Esophagus mucosa (tissue), 1 donor: ENCODE measurements at regions not wholly inside any gene's neighbourhood (a gene's known extent, or its start where the extent isn't known, plus 50 kb on each side); places are given as distances from the start of the nearest gene placed in this dataset.
"Not testable (repeated sequence)": the region's sequence is repeated elsewhere in the genome, so short reads cannot be mapped to it uniquely, and the experiment has no call there.

ENCODE experiments used
- ATAC-seq: fragments of 200-7000 bp; cut with Tn5 transposase; one replicate; pipeline ENCODE4 v1.9.1; 2020
- donor health status: DM: yes; HTN: yes; CAD: no.

DNA sequence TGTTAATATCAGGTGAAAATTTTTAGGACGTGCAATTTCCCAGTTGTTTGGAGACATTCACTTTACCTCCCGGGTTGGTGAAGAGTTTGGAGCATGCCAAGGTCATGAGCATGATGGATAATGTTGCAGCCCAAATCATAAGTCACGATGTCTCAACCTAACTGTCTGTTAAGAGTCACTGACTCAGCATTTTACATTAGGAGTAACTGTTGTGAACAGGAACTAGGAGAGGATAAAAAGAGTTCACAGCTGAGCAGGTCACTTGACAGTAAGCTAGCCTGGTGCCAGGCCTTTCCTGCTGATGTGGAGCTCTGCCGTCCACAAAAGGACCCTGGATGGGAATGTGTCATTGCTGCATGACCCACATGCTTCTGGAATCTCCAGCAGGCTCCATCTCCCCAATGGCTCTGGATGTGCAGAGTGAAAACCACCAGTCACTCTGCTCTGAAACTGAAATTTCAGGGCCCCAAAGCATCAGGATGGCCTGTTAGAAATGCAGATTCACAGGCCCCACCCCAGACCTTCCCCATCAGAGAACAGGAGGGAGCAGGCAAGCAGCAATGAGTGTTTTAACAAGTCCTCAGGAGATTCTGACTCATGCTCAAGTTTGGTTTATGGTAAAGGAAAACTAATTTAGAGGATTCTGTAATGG lies 371.6 kb upstream of the MAF start:
- ATAC-seq, result peak; percentile 45

- ATAC-seq, result no peak
Measured at GRCh38 chr16:79971237-79971572, 370.7 kb upstream of the MAF start.

- ATAC-seq, result no peak
Measured at GRCh38 chr16:79970551-79971236, 370.2 kb upstream of the MAF start.

DNA sequence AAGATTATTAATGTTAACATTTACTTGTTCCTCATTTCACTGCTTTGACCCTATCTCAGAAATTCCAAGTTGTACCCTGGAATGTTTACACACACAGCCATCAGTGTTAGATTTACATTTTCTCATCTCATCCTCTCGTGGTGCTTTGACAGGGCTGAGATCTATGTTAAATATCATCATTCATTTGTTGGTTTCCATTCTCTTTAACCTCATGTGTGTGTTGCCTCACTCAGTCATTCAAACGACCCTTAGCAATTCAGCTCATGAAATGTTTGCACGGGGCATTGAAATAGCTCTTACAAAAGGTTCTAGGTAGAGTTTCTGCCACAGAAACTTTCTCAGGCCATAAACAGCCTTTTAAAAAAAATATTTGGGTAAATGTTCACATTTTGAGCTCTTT lies 369.6 kb upstream of the MAF start:
- ATAC-seq, result no peak

- ATAC-seq, result no peak
Measured at GRCh38 chr16:79969458-79969857, 368.9 kb upstream of the MAF start.

DNA sequence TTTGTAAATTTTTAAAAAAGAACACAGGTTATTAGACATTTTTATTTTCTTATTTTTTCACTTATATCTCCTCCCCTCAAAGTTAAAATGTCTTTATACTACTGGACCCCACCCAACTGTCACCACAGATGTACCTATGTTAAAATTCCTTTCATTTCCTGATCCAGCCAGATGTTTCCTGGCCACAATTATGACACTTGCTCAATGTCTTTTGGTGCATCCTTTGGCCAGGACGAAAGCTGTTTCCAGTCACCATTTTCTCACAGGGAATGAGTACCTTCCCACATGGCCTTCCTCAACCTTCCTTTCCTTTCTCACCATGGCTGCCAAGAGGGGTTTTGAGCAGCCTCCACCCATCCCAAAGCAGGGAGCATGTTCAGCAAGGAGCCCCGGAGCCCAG lies 365.7 kb upstream of the MAF start:
- ATAC-seq, result no peak

DNA sequence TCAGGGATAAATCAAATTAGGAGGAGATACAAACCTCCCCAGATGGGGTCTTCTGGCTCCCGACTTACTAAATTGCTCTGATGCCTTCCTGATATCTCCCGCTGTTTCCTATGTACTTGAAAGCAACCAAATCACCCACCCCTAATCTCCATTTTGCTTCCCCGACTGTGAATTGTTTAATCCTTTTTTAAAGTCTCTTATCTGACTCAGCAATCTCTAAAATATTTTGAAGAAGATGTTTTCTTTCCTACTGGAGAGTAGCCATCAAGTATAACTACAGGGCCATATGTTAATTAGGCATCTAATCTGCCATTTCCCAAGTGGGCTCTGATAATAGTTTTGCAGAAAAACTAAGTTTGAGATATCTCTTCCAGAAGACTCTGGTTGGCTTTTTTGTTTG lies 365.2 kb upstream of the MAF start:
- ATAC-seq, result no peak

DNA sequence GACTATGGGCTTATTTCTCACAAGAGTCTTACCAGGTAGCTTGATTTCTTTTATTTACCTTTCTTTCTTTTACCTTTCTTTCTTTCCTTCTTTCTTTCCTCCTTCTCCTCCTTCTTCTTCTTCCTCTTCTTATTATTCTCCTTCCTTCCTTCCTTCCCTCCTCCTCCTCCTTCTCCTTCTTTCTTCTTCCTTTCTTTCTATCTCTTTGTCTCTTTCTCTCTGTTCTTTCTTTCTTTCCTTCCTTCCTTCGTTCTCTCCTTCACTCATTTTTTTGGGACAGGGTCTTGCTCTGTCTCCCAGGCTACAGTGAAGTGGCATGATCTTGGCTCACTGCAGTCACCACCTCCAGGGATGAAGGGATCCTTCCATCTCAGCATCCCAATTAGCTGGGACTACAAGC lies 363.6 kb upstream of the MAF start:
- no peak for ATAC-seq

DNA sequence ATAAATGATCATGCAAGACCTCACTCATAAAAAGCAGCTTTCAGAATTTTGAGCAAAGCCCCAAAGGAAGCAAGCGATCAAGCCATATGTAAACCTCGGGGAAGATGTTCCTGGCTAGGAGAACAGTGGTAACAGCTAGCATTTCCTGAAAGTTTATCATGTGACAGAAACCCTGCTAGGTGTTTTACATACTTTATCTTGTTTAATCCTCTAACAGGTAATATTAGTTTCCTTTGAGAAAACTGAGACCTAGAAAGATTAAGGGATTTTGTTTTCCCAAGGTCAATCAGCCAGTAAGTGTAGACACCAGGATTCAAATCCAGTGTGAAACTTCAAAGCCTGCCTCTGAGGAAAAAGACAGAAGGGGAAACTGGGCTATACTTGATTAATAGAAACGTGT lies 362.4 kb upstream of the MAF start:
- ATAC-seq, result peak; percentile 84

- ATAC-seq, result no peak
Measured at GRCh38 chr16:79959226-79959625, 358.7 kb upstream of the MAF start.

- no peak for ATAC-seq
Measured at GRCh38 chr16:79954921-79955705, 354.6 kb upstream of the MAF start.

DNA sequence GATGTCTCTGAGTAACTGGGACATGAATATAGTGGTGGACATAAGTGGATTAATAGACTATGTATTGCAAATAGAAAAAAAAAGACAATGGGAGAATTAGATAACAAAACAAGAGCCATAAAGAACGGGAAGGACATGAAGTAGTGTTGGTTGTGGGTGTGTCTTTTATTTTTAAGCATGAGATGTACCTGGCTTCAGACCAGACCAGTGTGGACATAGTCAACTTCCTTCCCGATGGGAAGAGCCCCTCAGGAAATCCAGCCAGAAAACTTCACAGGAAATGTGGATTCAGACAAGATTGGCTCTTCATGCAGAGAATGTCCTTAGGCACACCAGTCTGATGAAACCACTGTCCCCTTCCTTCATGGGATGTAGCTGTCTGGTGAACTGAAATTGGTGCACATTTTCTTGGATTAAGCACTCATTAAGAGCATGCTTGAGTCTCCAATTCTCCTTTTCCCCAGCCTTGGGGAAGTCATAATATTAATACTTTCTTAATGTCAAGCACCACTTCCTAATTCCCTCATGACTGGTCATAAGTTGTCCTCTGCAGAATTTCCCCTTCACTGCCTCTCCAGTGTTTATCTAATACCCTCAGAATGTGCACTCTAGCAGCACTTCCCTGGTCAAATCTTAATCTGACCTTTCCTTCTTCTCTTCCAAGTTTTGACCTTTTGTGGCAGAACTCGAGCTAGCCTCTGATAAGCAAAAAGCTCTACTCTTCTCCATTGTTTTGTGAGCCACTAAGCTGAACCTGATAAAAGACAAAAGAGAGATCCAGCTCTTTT lies 350.6 kb upstream of the MAF start:
- ATAC-seq, result no peak

DNA sequence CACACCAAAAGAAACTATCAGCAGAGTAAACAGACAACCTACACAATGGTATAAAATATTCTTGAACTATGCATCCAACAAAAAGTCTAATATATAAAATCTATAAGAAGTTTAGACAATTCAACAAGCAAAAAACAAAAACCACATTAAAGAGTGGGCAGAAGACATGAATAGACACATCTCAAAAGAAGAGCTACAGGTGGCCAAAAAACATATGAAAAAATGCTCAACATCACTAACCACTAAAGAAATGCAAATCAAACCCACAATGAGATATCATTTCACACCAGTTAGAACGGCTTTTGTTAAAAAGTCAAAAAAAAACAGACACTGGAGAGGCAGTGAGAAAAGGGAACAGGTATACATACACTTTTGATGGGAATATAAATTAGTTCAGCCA lies 348.9 kb upstream of the MAF start:
- no peak for ATAC-seq

DNA sequence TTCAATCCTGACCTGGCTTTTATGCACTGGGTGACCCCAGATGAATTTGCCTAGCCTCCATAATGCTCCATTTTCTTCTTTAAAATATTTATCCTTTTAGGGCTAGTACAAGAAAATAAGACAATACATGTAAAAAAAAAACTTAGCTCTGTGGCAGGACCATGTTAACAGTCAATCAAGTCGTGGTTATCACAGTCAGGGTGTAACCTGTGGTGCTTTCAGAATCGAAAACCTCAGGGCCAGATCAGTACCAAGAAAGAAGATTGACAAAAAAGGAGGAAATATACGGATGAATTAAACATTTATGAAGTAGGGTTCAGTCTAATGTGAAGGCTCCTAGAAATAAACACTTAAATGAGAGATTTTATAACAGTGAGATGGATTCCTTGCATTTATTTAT lies 347.2 kb upstream of the MAF start:
- ATAC-seq, result no peak

- no peak for ATAC-seq
Measured at GRCh38 chr16:79946252-79946651, 345.7 kb upstream of the MAF start.

DNA sequence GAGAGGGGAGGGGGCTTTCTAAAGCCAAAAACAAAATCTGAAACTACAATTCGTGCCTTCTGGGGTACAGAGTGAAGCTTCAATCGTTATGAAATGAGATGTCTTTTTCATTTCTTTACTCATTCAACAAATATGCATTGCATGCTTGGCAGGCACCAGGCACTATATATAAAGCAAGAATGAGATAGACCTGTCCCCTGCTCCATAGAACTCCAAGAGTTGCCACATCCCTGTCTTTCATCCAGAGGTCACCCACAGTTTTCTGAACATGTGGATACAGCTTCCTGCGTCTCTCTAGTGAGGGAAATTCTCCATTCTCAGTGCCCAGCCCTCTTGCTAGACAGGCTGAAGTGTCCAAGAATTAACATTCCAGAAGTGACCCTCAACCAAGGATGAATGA lies 343.2 kb upstream of the MAF start:
- ATAC-seq, result no peak

GRCh38 chr16:79938575-79938974 lies 338.0 kb upstream of the MAF start:
- ATAC-seq, result no peak

DNA sequence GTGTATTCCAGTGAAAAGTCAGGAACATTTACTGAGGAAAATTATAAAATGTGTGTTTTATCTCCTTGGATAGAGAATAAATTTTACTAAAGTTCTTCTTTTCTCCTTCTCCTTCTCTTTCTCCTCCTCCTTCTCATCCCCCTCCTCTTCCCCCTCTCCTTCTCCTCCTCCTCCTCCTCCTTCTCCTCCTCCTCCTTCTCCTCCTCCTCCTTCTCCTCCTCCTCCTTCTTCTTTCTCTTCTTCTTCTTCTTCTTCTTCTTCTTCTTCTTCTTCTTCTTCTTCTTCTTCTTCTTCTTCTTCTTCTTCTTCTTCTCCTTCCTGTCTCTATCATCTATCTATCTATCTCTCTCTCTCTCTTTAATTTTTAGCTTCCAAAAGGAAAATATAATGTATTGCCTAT lies 337.1 kb upstream of the MAF start:
- not testable (repeated sequence) for ATAC-seq

DNA sequence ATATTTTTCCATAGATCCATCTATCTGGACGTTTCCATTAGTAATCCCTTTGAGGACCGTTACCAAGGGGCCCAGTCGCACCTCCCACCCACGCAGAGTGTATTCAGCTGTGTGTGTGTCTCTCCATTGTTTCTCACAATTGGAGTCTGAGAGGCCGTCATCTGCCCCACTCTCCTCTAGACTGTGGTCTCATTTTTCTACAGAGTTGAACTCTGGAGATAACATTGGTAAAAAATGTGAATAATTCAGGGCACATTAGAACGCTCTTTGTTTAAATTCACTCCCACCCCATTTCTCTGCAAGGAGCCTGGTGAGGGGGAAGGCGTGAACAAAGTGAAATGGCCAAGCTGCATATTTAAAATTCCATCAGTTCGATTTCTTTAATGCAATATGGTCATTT lies 333.1 kb upstream of the MAF start:
- no peak for ATAC-seq

GRCh38 chr16:79932572-79932971 lies 332.0 kb upstream of the MAF start:
- ATAC-seq, result peak; percentile 28

DNA sequence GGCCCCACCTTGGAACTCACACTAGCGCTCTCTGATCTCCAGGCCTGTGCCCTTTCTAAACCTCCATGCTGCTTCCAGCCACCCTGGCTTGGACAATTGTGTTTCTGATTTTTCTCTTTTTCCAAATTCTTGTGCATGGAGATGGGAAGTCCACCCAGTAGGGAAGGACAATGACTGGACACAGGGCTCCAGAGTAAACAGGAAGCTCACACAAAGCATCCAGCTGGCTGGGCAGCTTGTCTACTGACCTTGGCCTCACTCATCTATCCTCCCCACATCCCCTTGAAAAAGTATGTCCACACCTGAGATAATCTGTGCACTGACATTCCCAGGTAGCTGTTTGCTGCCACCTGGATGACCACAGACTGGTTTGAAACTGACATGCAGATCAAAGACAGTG lies 331.2 kb upstream of the MAF start:
- no peak for ATAC-seq

GRCh38 chr16:79929260-79929965 lies 328.9 kb upstream of the MAF start:
- no peak for ATAC-seq
